Peyer's patch (tissue), 4 donors: ENCODE measurements at regions not wholly inside any gene's neighbourhood (a gene's known extent, or its start where the extent isn't known, plus 50 kb on each side); places are given as distances from the start of the nearest gene placed in this dataset.
"Not testable (repeated sequence)": the region's sequence is repeated elsewhere in the genome, so short reads cannot be mapped to it uniquely, and the experiment has no call there.

ENCODE experiments used
- DNase-seq, 3 donors: peaks; one replicate each; pipeline ENCODE4 v3.0.0-alpha.2; 2017 to 2019
- H3K27ac ChIP-seq, 4 donors: fragments of 200-600 bp; sonication (generic); one replicate each; pipeline ENCODE4 v1.5.1; 2016 to 2019
- H3K27me3 ChIP-seq, 2 donors: fragments of 200-600 bp; sonication (generic); one replicate each; pipeline ENCODE4 v1.5.1; 2019
- H3K36me3 ChIP-seq, 3 donors: fragments of 200-600 bp; sonication (generic); one replicate each; pipeline ENCODE4 v1.5.1; 2016 to 2019
- H3K4me1 ChIP-seq, 4 donors: fragments of 200-600 bp; sonication (generic); one replicate each; pipeline ENCODE4 v1.5.1; 2016 to 2019
- H3K4me3 ChIP-seq, 4 donors: fragments of 200-600 bp; sonication (generic); 1 replicate in 3 of 4; 2 replicates in 1 of 4; pipeline ENCODE4 v1.5.1; 2016 to 2019; ENCODE audit warnings: mild to moderate bottlenecking in 1 of 4
- H3K9me3 ChIP-seq, 4 donors: fragments of 200-600 bp; sonication (generic); one replicate each; pipeline ENCODE4 v1.5.1; 2016 to 2019; ENCODE audit warnings: mild to moderate bottlenecking in 1 of 4
- CTCF ChIP-seq, 6 experiments: fragments of 450-650 bp in 4 of 6; fragments of 200-600 bp in 2 of 6; sonication (generic) in 1 of 6; IDR thresholded peaks; one replicate each; pipeline ENCODE4 v1.5.1; 2017 to 2019; ENCODE audit warnings: antibody characterized with exemption in 6 of 6, mild to moderate bottlenecking in 3 of 6, moderate library complexity in 1 of 6
- POLR2A ChIP-seq, 2 donors: fragments of 450-650 bp; IDR thresholded peaks; one replicate each; pipeline ENCODE4 v1.5.1; 2017; ENCODE audit warnings: antibody characterized with exemption in 2 of 2, mild to moderate bottlenecking in 2 of 2, moderate library complexity in 2 of 2

- H3K27me3 ChIP-seq: no peaks in the 10 kb centered on the region
- no peak for DNase-seq
Measured at GRCh38 chr4:81337211-81337610, 122.2 kb upstream of the PRKG2 start.

GRCh38 chr4:81335122-81335912, 120.3 kb upstream of the PRKG2 start:
- Histone ChIP-seq H3K9me3 (no peaks in the 10 kb centered on the region), H3K36me3 (no peaks in the 10 kb centered on the region), H3K27me3 (no peaks in the 10 kb centered on the region), H3K4me1 (no peaks in the 10 kb centered on the region), H3K27ac (no peak overlapping the region), H3K4me3 (no peak overlapping the region)
- TF ChIP-seq CTCF (IDR thresholded peaks at IDR 0.05) (no peak), POLR2A (IDR thresholded peaks at IDR 0.05) (no peak)
- no peak for DNase-seq

More at GRCh38 chr4:81337211-81337610, 122.2 kb upstream of the PRKG2 start:
- H3K9me3 ChIP-seq: no peaks in the 10 kb centered on the region
- H3K4me3 ChIP-seq: no peak overlapping the region
- H3K4me1 ChIP-seq: no peaks in the 10 kb centered on the region
- H3K27ac ChIP-seq: no peak overlapping the region
- TF ChIP-seq POLR2A (IDR thresholded peaks at IDR 0.05) (no peak), CTCF (IDR thresholded peaks at IDR 0.05) (no peak)
- no peaks in the 10 kb centered on the region for H3K36me3 ChIP-seq

GRCh38 chr4:81330018-81330417, 115.0 kb upstream of the PRKG2 start:
- no peak for DNase-seq
- Histone ChIP-seq H3K27ac (no peak overlapping the region), H3K4me1 (no peaks in the 10 kb centered on the region), H3K4me3 (no peak overlapping the region), H3K36me3 (no peaks in the 10 kb centered on the region), H3K27me3 (no peaks in the 10 kb centered on the region), H3K9me3 (no peaks in the 10 kb centered on the region)
- TF ChIP-seq POLR2A (IDR thresholded peaks at IDR 0.05): no peak
- no peak for TF ChIP-seq CTCF (IDR thresholded peaks at IDR 0.05)

- TF ChIP-seq POLR2A (IDR thresholded peaks at IDR 0.05) (no peak), CTCF (IDR thresholded peaks at IDR 0.05) (no peak)
- no peaks in the 10 kb centered on the region for H3K36me3 ChIP-seq
- H3K9me3 ChIP-seq: no peaks in the 10 kb centered on the region
- H3K4me1 ChIP-seq: no peaks in the 10 kb centered on the region
- no peak overlapping the region for H3K4me3 ChIP-seq
- no peak overlapping the region for H3K27ac ChIP-seq
- H3K27me3 ChIP-seq: no peaks in the 10 kb centered on the region
- DNase-seq: no peak
Measured at GRCh38 chr4:81326581-81326980, 111.6 kb upstream of the PRKG2 start.

- H3K27me3 ChIP-seq, H3K27ac ChIP-seq, H3K4me3 ChIP-seq, DNase-seq, H3K4me1 ChIP-seq, H3K36me3 ChIP-seq, H3K9me3 ChIP-seq: not testable (repeated sequence)
Measured at GRCh38 chr4:81324594-81324993, 109.6 kb upstream of the PRKG2 start.

GRCh38 chr4:81319657-81320056, 104.6 kb upstream of the PRKG2 start:
- no peak overlapping the region for H3K4me3 ChIP-seq
- DNase-seq: peak in 1 of 3 donors; percentile 52
- H3K4me1 ChIP-seq: peaks cover 0 to 23% (median 4%) of the 10 kb centered on the region in 4 donors
- H3K27ac ChIP-seq: peak overlapping the region in 1 of 4 donors; percentile 66
- H3K27me3 ChIP-seq: no peaks in the 10 kb centered on the region
- no peaks in the 10 kb centered on the region for H3K36me3 ChIP-seq
- peak; percentile 19 to 45 for TF ChIP-seq POLR2A (IDR thresholded peaks at IDR 0.05)
- TF ChIP-seq CTCF (IDR thresholded peaks at IDR 0.05): no peak
- H3K9me3 ChIP-seq: no peaks in the 10 kb centered on the region
